Body of pancreas (tissue), 4 donors: ENCODE measurements at regions not wholly inside any gene's neighbourhood (a gene's known extent, or its start where the extent isn't known, plus 50 kb on each side); places are given as distances from the start of the nearest gene placed in this dataset.

Experiments used
- POLR2A ChIP-seq, 3 donors: fragments of 450-650 bp; IDR thresholded peaks; one replicate each; pipeline ENCODE4 v1.6.1; 2016; ENCODE audit warnings: antibody characterized with exemption in 3 of 3, mild to moderate bottlenecking in 2 of 3
- TF ChIP-seq, protein P1 (sequence below), 7 experiments: fragments of 450-650 bp in 4 of 7; fragments of 200-600 bp in 3 of 7; sonication (generic) in 3 of 7; IDR thresholded peaks; one replicate each; pipeline ENCODE4 v1.5.1; 2016 to 2019; ENCODE audit warnings: antibody characterized with exemption in 7 of 7

DNA sequence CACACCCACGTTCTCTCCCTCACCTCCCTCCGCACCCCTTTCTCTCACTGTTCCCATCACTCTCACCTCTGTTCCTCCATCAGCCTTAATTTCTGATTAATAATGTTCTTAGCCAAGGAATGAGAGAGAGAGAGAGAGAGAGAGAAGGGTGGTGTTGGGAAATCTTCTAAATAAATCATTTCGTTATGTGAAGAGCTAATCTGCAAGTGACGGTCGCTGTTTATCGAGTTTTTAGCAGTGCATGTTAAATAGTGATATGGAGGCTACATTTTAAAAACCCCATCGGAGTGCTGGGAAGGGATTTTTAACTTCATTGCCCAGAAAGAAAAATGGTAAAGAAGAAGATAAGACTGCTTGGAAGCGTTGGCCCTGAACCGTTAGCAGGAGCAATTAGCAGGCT lies 203.3 kb upstream of the LHX5 start:
- no peak for TF ChIP-seq POLR2A (IDR thresholded peaks at IDR 0.05)
- TF ChIP-seq, protein P1, sequence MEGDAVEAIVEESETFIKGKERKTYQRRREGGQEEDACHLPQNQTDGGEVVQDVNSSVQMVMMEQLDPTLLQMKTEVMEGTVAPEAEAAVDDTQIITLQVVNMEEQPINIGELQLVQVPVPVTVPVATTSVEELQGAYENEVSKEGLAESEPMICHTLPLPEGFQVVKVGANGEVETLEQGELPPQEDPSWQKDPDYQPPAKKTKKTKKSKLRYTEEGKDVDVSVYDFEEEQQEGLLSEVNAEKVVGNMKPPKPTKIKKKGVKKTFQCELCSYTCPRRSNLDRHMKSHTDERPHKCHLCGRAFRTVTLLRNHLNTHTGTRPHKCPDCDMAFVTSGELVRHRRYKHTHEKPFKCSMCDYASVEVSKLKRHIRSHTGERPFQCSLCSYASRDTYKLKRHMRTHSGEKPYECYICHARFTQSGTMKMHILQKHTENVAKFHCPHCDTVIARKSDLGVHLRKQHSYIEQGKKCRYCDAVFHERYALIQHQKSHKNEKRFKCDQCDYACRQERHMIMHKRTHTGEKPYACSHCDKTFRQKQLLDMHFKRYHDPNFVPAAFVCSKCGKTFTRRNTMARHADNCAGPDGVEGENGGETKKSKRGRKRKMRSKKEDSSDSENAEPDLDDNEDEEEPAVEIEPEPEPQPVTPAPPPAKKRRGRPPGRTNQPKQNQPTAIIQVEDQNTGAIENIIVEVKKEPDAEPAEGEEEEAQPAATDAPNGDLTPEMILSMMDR (IDR thresholded peaks at IDR 0.05): no peak
